Left lung (tissue), 4 donors: ENCODE measurements at regions not wholly inside any gene's neighbourhood (a gene's known extent, or its start where the extent isn't known, plus 50 kb on each side); places are given as distances from the start of the nearest gene placed in this dataset.
"Not testable (repeated sequence)": the region's sequence is repeated elsewhere in the genome, so short reads cannot be mapped to it uniquely, and the experiment has no call there.

Experiments used
- ATAC-seq: fragments of 200-7000 bp; cut with Tn5 transposase; one replicate; pipeline ENCODE4 v1.9.1; 2020; ENCODE audit warnings: moderate library complexity
- DNase-seq, 4 donors: peaks; one replicate each; pipeline ENCODE4 v3.0.0-alpha.2; 2013 to 2020
- H3K27ac ChIP-seq, 2 donors: fragments of 200-600 bp; sonication (generic) in 1 of 2; one replicate each; pipeline versions ENCODE4 v1.5.0 to v1.8.0; 2020 to 2021
- H3K27me3 ChIP-seq, 2 donors: fragments of 200-600 bp; sonication (generic) in 1 of 2; one replicate each; pipeline versions ENCODE4 v1.5.0 to v1.8.0; 2020 to 2021
- H3K36me3 ChIP-seq, 2 donors: fragments of 200-600 bp; sonication (generic) in 1 of 2; one replicate each; pipeline versions ENCODE4 v1.5.0 to v1.8.0; 2020 to 2021
- H3K4me1 ChIP-seq, 2 donors: fragments of 200-600 bp; one replicate each; pipeline ENCODE4 v1.8.0; 2021
- H3K4me3 ChIP-seq, 2 donors: fragments of 200-600 bp; sonication (generic) in 1 of 2; one replicate each; pipeline versions ENCODE4 v1.5.0 to v1.8.0; 2020 to 2021; ENCODE audit warnings: mild to moderate bottlenecking in 1 of 2
- H3K9me3 ChIP-seq, 2 donors: fragments of 200-600 bp; sonication (generic) in 1 of 2; one replicate each; pipeline versions ENCODE4 v1.5.0 to v1.8.0; 2020 to 2021
- CTCF ChIP-seq, 2 donors: fragments of 200-600 bp; sonication (generic) in 1 of 2; IDR thresholded peaks; one replicate each; pipeline versions ENCODE4 v1.5.0 to v1.8.0; 2021; ENCODE audit warnings: antibody characterized with exemption in 2 of 2
- intact Hi-C, 2 donors: fragments of 100-400 bp; cut with DNase I; formaldehyde crosslinking; loops; one replicate each; pipeline versions ENCODE4 v1.11.2 to v1.14.2; 2022
- donor health status: DM: no; HTN: yes; CAD: no.
- donor health status: DM: no; HTN: no; CAD: no.

DNA sequence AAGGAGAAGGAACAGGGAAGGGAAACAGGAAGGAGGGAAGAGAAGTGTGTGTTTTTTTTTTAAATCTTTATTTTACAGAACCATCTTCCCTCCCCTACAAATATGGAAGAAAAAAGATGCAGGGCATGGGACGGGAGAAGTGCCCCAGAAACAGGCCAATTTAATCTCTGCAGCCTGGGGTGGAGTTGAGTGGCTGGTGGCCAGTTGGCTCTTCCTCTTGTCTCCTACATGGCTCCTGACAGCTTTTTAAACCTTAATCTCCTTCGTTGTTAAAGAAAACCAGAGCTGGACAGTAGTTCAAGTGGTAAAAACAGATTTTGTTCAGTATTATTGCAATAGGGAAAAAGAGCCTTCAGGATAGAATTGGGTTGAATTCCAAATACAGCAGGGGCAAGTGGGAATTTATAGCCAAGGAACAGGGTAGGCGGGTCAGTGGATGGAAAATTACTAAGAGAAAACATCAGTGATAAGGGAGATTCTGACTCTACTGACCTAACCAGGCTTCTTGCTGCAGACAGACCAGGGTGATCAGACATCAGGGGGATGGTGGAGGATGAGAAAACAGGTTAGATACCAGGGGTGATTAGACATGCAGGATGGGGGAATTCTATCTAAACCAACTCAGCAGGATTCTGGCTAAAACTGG lies 125.1 kb upstream of the CLINT1 start:
- no peak for DNase-seq
- intact Hi-C loops = no loop called here
- Histone ChIP-seq H3K9me3 (no peaks in the 10 kb centered on the region), H3K4me3 (no peak overlapping the region), H3K27ac (no peak overlapping the region), H3K4me1 (no peaks in the 10 kb centered on the region), H3K27me3 (no peaks in the 10 kb centered on the region), H3K36me3 (no peaks in the 10 kb centered on the region)
- ATAC-seq = no peak
- TF ChIP-seq CTCF (IDR thresholded peaks at IDR 0.05) = no peak

DNA sequence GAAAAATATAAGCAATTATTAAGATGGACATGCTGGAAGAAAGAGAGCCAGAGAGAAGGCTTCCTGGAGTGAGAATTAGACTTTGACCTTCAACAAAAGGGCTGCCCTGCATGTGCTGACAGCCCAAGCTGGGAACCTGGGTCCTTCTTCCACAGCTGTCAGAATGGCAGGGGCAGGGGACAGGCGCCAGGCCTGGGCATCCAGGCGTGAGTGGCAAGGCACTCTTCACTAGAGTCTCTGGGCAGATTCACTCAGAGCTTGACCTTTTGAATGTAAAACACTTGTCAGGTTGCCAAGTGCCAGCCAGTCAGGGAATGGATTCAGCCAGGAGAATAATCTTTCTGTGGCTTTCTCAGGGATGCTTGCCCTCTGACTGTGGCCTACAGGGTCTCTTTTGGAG lies 119.1 kb upstream of the CLINT1 start:
- H3K27ac ChIP-seq = no peak overlapping the region
- H3K27me3 ChIP-seq = no peaks in the 10 kb centered on the region
- no peak for TF ChIP-seq CTCF (IDR thresholded peaks at IDR 0.05)
- intact Hi-C loops = no loop called here
- H3K9me3 ChIP-seq = no peaks in the 10 kb centered on the region
- H3K4me1 ChIP-seq = no peaks in the 10 kb centered on the region
- ATAC-seq (no peak), DNase-seq (no peak)
- no peak overlapping the region for H3K4me3 ChIP-seq
- H3K36me3 ChIP-seq = no peaks in the 10 kb centered on the region

- ATAC-seq (no peak), DNase-seq (no peak)
- no peaks in the 10 kb centered on the region for H3K9me3 ChIP-seq
- TF ChIP-seq CTCF (IDR thresholded peaks at IDR 0.05) = no peak
- intact Hi-C loops = no loop called here
- no peak overlapping the region for H3K4me3 ChIP-seq
- no peak overlapping the region for H3K27ac ChIP-seq
- H3K27me3 ChIP-seq = no peaks in the 10 kb centered on the region
- H3K4me1 ChIP-seq = no peaks in the 10 kb centered on the region
- no peaks in the 10 kb centered on the region for H3K36me3 ChIP-seq
These were observed 117.5 kb upstream of the CLINT1 start for GRCh38 chr5:157976429-157976828.

DNA sequence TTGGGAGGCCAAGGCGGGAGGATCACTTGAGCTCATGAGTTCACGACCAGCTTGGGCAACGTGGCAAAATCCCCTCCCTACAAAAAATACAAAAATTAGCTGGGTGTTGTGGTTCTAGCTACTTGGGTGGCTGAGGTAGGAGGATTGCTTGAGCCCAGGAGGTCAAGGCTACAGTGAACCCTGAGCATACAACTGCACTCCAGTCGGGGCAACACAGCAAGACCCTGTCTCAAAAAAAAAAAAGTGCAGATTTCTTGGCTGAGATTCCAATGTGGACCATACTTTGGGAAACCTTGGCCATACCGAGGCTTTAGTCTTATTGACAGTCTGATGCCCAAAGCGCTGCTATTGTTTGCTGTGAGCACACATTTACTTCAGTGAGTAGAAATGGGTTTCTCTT lies 113.6 kb upstream of the CLINT1 start:
- H3K4me3 ChIP-seq = no peak overlapping the region
- no peaks in the 10 kb centered on the region for H3K27me3 ChIP-seq
- H3K36me3 ChIP-seq = no peaks in the 10 kb centered on the region
- no peaks in the 10 kb centered on the region for H3K9me3 ChIP-seq
- H3K27ac ChIP-seq = no peak overlapping the region
- ATAC-seq = no peak
- H3K4me1 ChIP-seq = no peaks in the 10 kb centered on the region
- no peak for DNase-seq
- no peak for TF ChIP-seq CTCF (IDR thresholded peaks at IDR 0.05)
- intact Hi-C loops = no loop called here

DNA sequence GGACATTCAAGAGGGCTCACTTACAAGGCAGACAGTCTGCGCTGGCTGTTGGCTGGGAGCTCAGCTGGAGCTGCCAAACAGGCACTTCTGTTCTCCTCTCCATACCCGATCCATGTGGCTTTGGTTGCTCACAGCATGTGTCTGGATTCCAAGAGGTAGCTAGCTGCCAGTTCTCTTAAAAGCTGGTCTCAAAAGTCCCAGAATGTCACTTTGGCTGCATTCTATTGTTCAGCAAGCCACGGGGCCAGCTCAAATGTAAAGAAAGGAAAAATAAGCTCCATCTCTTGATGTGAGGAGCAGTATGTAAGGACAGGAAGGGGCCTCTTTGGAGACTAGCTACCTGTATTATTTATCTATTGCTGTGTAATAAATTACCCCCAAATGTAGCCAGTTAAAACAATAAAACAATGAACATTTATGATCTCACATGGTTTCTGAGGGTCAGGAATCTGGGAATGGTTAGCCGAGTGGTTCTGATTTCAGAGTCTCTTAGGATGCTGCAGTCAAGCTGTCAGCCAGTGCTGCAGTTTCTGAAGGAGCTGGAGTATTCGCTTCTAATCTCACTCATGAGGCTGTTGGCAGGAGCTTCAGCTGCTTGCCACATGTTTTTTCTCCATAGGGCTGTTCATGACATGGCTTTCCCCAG lies 112.7 kb upstream of the CLINT1 start:
- ATAC-seq (no peak), DNase-seq (no peak)
- TF ChIP-seq CTCF (IDR thresholded peaks at IDR 0.05) = no peak
- no peak overlapping the region for H3K4me3 ChIP-seq
- H3K9me3 ChIP-seq = no peaks in the 10 kb centered on the region
- intact Hi-C loops = no loop called here
- no peaks in the 10 kb centered on the region for H3K4me1 ChIP-seq
- H3K36me3 ChIP-seq = no peaks in the 10 kb centered on the region
- no peaks in the 10 kb centered on the region for H3K27me3 ChIP-seq
- no peak overlapping the region for H3K27ac ChIP-seq

DNA sequence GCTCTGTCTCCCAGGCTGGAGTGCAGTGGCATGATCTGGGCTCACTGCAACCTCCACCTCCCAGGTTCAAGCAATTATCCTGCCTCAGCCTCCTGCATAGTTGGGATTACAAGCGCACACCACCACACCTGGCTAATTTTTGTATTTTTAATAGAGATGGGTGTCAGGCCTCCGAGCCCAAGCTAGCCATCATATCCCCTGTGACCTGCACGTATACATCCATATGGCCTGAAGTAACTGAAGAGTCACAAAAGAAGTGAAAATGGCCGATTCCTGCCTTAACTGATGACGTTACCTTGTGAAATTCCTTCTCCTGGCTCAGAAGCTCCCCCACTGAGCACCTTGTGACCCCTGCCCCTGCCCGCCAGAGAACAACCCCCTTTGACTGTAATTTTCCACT lies 109.6 kb upstream of the CLINT1 start:
- DNase-seq, H3K9me3 ChIP-seq, ATAC-seq, H3K36me3 ChIP-seq, H3K27me3 ChIP-seq, H3K4me3 ChIP-seq, H3K27ac ChIP-seq, H3K4me1 ChIP-seq, intact Hi-C loops: not testable (repeated sequence)
